IMR-90 (cell line): ENCODE measurements at regions not wholly inside any gene's neighbourhood (a gene's known extent, or its start where the extent isn't known, plus 50 kb on each side); places are given as distances from the start of the nearest gene placed in this dataset.

ENCODE experiments used
- ATAC-seq: fragments of 200-7000 bp; cut with Tn5 transposase; 2 replicates; pipeline ENCODE4 v1.9.1; 2020; ENCODE audit warnings: low read depth, mild to moderate bottlenecking, moderate library complexity
- BruUV-seq: library from RNA; stranded (reverse); fragments of 400-500 nt; replicated peaks from 2 replicates; lab custom pipeline; 2021; lab: Mats Ljungman, UMichigan
- CTCF ChIA-PET: fragments of 300-600 bp; formaldehyde crosslinking; extraction: SDS; loops from one replicate; lab custom pipeline; 2021; ENCODE audit warnings: antibody characterized with exemption; lab: Yijun Ruan, JAX
- POLR2A ChIA-PET: fragments of 300-600 bp; sonication (Branson Sonifier 250); formaldehyde crosslinking; loops from one replicate; lab custom pipeline; 2022; ENCODE audit warnings: antibody characterized with exemption; ENCODE audit not compliant: unreplicated experiment; lab: Charles Lee
- DNase-seq: peaks from one replicate; pipeline ENCODE4 v3.0.0; 2013
- H2AFZ ChIP-seq: replicated peaks from 2 replicates; pipeline ENCODE3; 2013; ENCODE audit warnings: low read length, mild to moderate bottlenecking; ENCODE audit not compliant: poor library complexity
- H2AK5ac ChIP-seq: 2 replicates; pipeline ENCODE4 v1.6.1; 2013; ENCODE audit warnings: low read depth, low read length, inconsistent platforms
- H2AK9ac ChIP-seq: replicated peaks from 2 replicates; pipeline ENCODE3; 2013; ENCODE audit warnings: mild to moderate bottlenecking, low read depth, low read length, moderate library complexity; ENCODE audit not compliant: poor library complexity
- H2BK120ac ChIP-seq: 2 replicates; pipeline ENCODE4 v1.6.1; 2013; ENCODE audit warnings: low read depth, low read length, inconsistent platforms
- H2BK15ac ChIP-seq: 3 replicates; pipeline ENCODE4 v1.6.1; 2013; ENCODE audit warnings: low read depth, low read length, inconsistent platforms
- H2BK20ac ChIP-seq: 2 replicates; pipeline ENCODE4 v1.6.1; 2013; ENCODE audit warnings: low read depth, mild to moderate bottlenecking, inconsistent platforms, low read length, moderate library complexity
- H2BK5ac ChIP-seq: 2 replicates; pipeline ENCODE4 v1.6.1; 2013; ENCODE audit warnings: mild to moderate bottlenecking, low read depth, low read length, inconsistent platforms; ENCODE audit not compliant: poor library complexity, severe bottlenecking
- H3K14ac ChIP-seq: replicated peaks from 2 replicates; pipeline ENCODE4 v1.6.1; 2013; ENCODE audit warnings: low read depth, low read length, inconsistent platforms
- H3K18ac ChIP-seq: 2 replicates; pipeline ENCODE4 v1.6.1; 2013; ENCODE audit warnings: low read depth, low read length, control low read depth
- H3K23ac ChIP-seq: 2 replicates; pipeline ENCODE4 v1.6.1; 2013; ENCODE audit warnings: low read depth, low read length, inconsistent platforms
- H3K27ac ChIP-seq: 2 replicates; pipeline ENCODE4 v1.5.1; 2013; ENCODE audit warnings: mild to moderate bottlenecking, control low read depth, low read length; ENCODE audit not compliant: insufficient read depth
- H3K27me3 ChIP-seq: 2 replicates; pipeline ENCODE4 v1.6.1; 2013; ENCODE audit warnings: low read length; ENCODE audit not compliant: control insufficient read depth, insufficient read depth
- H3K36me3 ChIP-seq: 2 replicates; pipeline ENCODE4 v1.6.1; 2013; ENCODE audit warnings: low read length, mixed read lengths; ENCODE audit not compliant: control insufficient read depth, insufficient read depth
- H3K4ac ChIP-seq: 2 replicates; pipeline ENCODE4 v1.6.1; 2013; ENCODE audit warnings: low read depth, low read length, inconsistent platforms
- H3K4me1 ChIP-seq: 2 replicates; pipeline ENCODE4 v1.6.1; 2013; ENCODE audit warnings: low read length, mixed read lengths; ENCODE audit not compliant: control insufficient read depth, insufficient read depth
- H3K4me2 ChIP-seq: 2 replicates; pipeline ENCODE4 v1.6.1; 2013; ENCODE audit warnings: low read depth, mild to moderate bottlenecking, control low read depth, low read length, moderate library complexity
- H3K4me3 ChIP-seq: 2 replicates; pipeline ENCODE4 v1.5.1; 2013; ENCODE audit warnings: low read depth, mild to moderate bottlenecking, control low read depth, low read length, moderate library complexity; ENCODE audit not compliant: insufficient read depth
- H3K56ac ChIP-seq: 2 replicates; pipeline ENCODE4 v1.6.1; 2013; ENCODE audit warnings: low read length, inconsistent platforms; ENCODE audit not compliant: insufficient read depth; ENCODE audit errors: extremely low read depth
- H3K79me1 ChIP-seq, 2 experiments: 2 replicates each; pipeline ENCODE4 v1.6.1; 2013; ENCODE audit warnings: low read length in 2 of 2, inconsistent platforms in 1 of 2, low read depth in 1 of 2
- H3K9ac ChIP-seq: 2 replicates; pipeline ENCODE4 v1.6.1; 2013; ENCODE audit warnings: low read depth, low read length, control low read depth
- H3K9me1 ChIP-seq: 2 replicates; pipeline ENCODE4 v1.6.1; 2013; ENCODE audit warnings: low read length, inconsistent platforms; ENCODE audit not compliant: insufficient read depth
- H3K9me3 ChIP-seq: 2 replicates; pipeline ENCODE4 v1.6.1; 2013; ENCODE audit warnings: low read length; ENCODE audit not compliant: control insufficient read depth, insufficient read depth
- H4K20me1 ChIP-seq: 2 replicates; pipeline ENCODE4 v1.6.1; 2013; ENCODE audit warnings: low read length, inconsistent platforms; ENCODE audit not compliant: insufficient read depth
- H4K5ac ChIP-seq: 2 replicates; pipeline ENCODE4 v1.6.1; 2013; ENCODE audit warnings: mild to moderate bottlenecking, low read depth, low read length, control low read depth
- H4K8ac ChIP-seq, 2 experiments: 2 replicates each; pipeline ENCODE4 v1.6.1; 2013; ENCODE audit warnings: low read depth in 2 of 2, low read length in 2 of 2, control low read depth in 1 of 2, inconsistent platforms in 1 of 2
- H4K91ac ChIP-seq: 2 replicates; pipeline ENCODE4 v1.6.1; 2013; ENCODE audit warnings: low read depth, low read length, inconsistent platforms; ENCODE audit not compliant: insufficient read depth
- POLR2A ChIP-seq: IDR thresholded peaks from 2 replicates; pipeline ENCODE4 v1.6.1; 2012; ENCODE audit warnings: mild to moderate bottlenecking, low read depth, low read length
- SMC3 ChIP-seq: fragments of 150-350 bp; IDR thresholded peaks from 2 replicates; pipeline ENCODE4 v1.6.1; 2016; ENCODE audit warnings: low read depth, mild to moderate bottlenecking, antibody characterized with exemption, low read length, moderate library complexity
- WGBS, 2 experiments: methylation state at CpG; one replicate each; pipeline versions ENCODE4 v1.1.5 to v1.1.7; 2013; ENCODE audit warnings: missing lambda C conversion rate in 2 of 2; ENCODE audit not compliant: insufficient read length in 1 of 2; ENCODE audit errors: extremely low coverage in 2 of 2; 5-methylcytosine and 5-hydroxymethylcytosine counted together
- dilution Hi-C: fragments of 300-500 bp; cut with HindIII; formaldehyde crosslinking; loops from one replicate; pipeline ENCODE4 v1.14.3; 2018; ENCODE audit warnings: low sequenced_read_pairs; ENCODE audit not compliant: unreplicated experiment
- in situ Hi-C: fragments of 300-500 bp; cut with MboI; formaldehyde crosslinking; loops from 3 replicates; pipeline ENCODE4 v1.14.3; 2019; ENCODE audit warnings: low sequenced_read_pairs, inconsistent platforms, mixed read lengths
- intact Hi-C: fragments of 100-400 bp; cut with micrococcal nuclease; formaldehyde crosslinking; loops from 2 replicates; pipeline ENCODE4 v1.10.0; 2022

DNA sequence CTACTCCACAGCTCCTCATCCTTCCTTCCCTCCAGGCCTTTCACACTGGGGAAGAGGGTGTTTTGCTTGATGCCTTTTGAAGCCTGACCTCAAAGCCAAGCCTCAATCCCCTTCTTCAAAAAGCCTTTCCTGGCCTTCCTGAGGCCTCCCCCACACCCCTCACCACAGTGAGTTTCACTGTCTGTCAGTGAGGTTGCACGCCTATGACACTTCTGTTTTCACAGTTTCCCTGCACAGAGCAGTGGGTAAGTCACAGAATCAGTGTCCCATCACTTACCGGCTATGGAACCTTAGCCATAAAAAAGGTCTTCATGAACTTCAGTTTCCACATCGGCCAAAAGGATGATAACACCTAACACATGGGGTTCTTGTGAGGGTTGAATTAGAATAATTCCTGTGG is 371.4 kb downstream of the UQCRFS1 start:
- no peak overlapping the region for H2BK15ac ChIP-seq
- CTCF ChIA-PET = no interaction called here
- H3K18ac ChIP-seq = no peak overlapping the region
- H3K9me1 ChIP-seq = no peaks in the 10 kb centered on the region
- intact Hi-C loops = no loop called here
- DNase-seq (no peak), ATAC-seq (no peak)
- TF ChIP-seq POLR2A (no peak), SMC3 (no peak)
- no peaks in the 10 kb centered on the region for H3K36me3 ChIP-seq
- H4K5ac ChIP-seq = no peak overlapping the region
- H3K9ac ChIP-seq = no peak overlapping the region
- no TSS peak for BruUV-seq
- no peak overlapping the region for H3K4ac ChIP-seq
- no peak overlapping the region for H2AK5ac ChIP-seq
- H3K4me2 ChIP-seq = no peak overlapping the region
- H4K20me1 ChIP-seq = no peaks in the 10 kb centered on the region
- H2AK9ac ChIP-seq = no peak overlapping the region
- H2BK20ac ChIP-seq = no peak overlapping the region
- no peak overlapping the region for H2BK120ac ChIP-seq
- H3K27ac ChIP-seq = no peak overlapping the region
- no peak overlapping the region for H2BK5ac ChIP-seq
- H3K23ac ChIP-seq = no peak overlapping the region
- in situ Hi-C loops = no loop called here
- H3K4me3 ChIP-seq = no peak overlapping the region
- H3K9me3 ChIP-seq = no peaks in the 10 kb centered on the region; the same call in none of the 2 replicates
- no peaks in the 10 kb centered on the region for H3K4me1 ChIP-seq
- no peaks in the 10 kb centered on the region for H3K79me1 ChIP-seq
- POLR2A ChIA-PET = no interaction called here
- no peaks in the 10 kb centered on the region for H3K27me3 ChIP-seq
- no CpG with 5 or more reads among the region's 3 CpGs for WGBS, 2 experiments
- no peak overlapping the region for H3K14ac ChIP-seq
- no peak overlapping the region for H3K56ac ChIP-seq
- dilution Hi-C loops = no loop called here
- no peak overlapping the region for H2AFZ ChIP-seq
- H4K91ac ChIP-seq = no peak overlapping the region
- no peak overlapping the region for H4K8ac ChIP-seq
